IMR-90 (cell line): ENCODE measurements at regions not wholly inside any gene's neighbourhood (a gene's known extent, or its start where the extent isn't known, plus 50 kb on each side); places are given as distances from the start of the nearest gene placed in this dataset.

Experiments used
- CEBPB ChIP-seq: IDR thresholded peaks from 2 replicates; pipeline ENCODE4 v1.6.1; 2012; ENCODE audit warnings: low read depth, low read length, improper control_type of control experiment
- CHD1 ChIP-seq: IDR thresholded peaks from 2 replicates; pipeline ENCODE4 v1.6.1; 2012; ENCODE audit warnings: low read depth, low read length, improper control_type of control experiment
- CTCF ChIP-seq: conservative IDR thresholded peaks from 2 replicates; pipeline ENCODE4 v1.5.1; 2012; ENCODE audit warnings: mild to moderate bottlenecking, low read depth, low read length, improper control_type of control experiment
- ELK1 ChIP-seq: fragments of 150-350 bp; IDR thresholded peaks from 2 replicates; pipeline ENCODE4 v1.6.1; 2016; ENCODE audit warnings: low read depth, mild to moderate bottlenecking, low read length, moderate library complexity, borderline replicate concordance
- FOS ChIP-seq: fragments of 150-350 bp; IDR thresholded peaks from 2 replicates; pipeline ENCODE4 v1.6.1; 2016; ENCODE audit warnings: low read depth, low read length
- MAFK ChIP-seq: IDR thresholded peaks from 2 replicates; pipeline ENCODE4 v1.6.1; 2012; ENCODE audit warnings: low read depth, low read length, improper control_type of control experiment
- MAZ ChIP-seq: IDR thresholded peaks from 2 replicates; pipeline ENCODE4 v1.6.1; 2012; ENCODE audit warnings: low read depth, mild to moderate bottlenecking, low read length, improper control_type of control experiment, moderate library complexity, borderline replicate concordance
- NFE2L2 ChIP-seq: fragments of 150-350 bp; IDR thresholded peaks from 2 replicates; pipeline ENCODE4 v1.6.1; 2016; ENCODE audit warnings: low read depth, mild to moderate bottlenecking, low read length
- POLR2A ChIP-seq: IDR thresholded peaks from 2 replicates; pipeline ENCODE4 v1.6.1; 2012; ENCODE audit warnings: mild to moderate bottlenecking, low read depth, low read length
- RAD21 ChIP-seq: IDR thresholded peaks from 2 replicates; pipeline ENCODE4 v1.6.1; 2012; ENCODE audit warnings: low read length, improper control_type of control experiment
- RCOR1 ChIP-seq: IDR thresholded peaks from 2 replicates; pipeline ENCODE4 v1.6.1; 2012; ENCODE audit warnings: mild to moderate bottlenecking, low read length, improper control_type of control experiment; ENCODE audit not compliant: insufficient replicate concordance
- RFX5 ChIP-seq: IDR thresholded peaks from 2 replicates; pipeline ENCODE4 v1.8.0; 2012; ENCODE audit warnings: low read depth, mild to moderate bottlenecking, low read length, moderate library complexity
- SMC3 ChIP-seq: fragments of 150-350 bp; IDR thresholded peaks from 2 replicates; pipeline ENCODE4 v1.6.1; 2016; ENCODE audit warnings: low read depth, mild to moderate bottlenecking, antibody characterized with exemption, low read length, moderate library complexity
- TF ChIP-seq, protein P1 (sequence below): fragments of 150-350 bp; IDR thresholded peaks from 2 replicates; pipeline ENCODE4 v1.6.1; 2017; ENCODE audit warnings: mild to moderate bottlenecking, antibody characterized with exemption, low read length, low read depth

DNA sequence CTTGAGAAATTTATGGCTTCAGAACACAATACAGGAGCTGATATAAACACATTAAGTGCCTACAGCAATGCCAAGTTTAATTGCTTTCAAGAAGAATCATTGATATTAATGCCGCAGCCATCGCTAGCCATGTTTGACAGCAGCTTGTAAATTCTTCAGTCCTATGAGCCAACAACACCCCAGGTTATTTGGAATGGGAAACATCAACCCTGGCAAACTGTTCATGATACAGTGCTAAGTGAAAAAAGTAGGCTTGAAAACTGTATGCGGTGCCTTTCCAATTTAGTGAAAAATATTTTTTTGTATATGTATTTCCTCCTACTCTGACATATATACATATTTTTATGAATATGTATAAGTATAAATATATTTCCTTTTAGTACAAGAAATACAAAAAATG, 142.6 kb downstream of the CSNK2A3 start:
- TF ChIP-seq POLR2A, result no peak
- no peak for TF ChIP-seq RAD21
- no peak for TF ChIP-seq CTCF
- no peak for TF ChIP-seq MAZ
- TF ChIP-seq SMC3, result no peak
- TF ChIP-seq RFX5, result no peak
- no peak for TF ChIP-seq MAFK
- TF ChIP-seq, protein P1, sequence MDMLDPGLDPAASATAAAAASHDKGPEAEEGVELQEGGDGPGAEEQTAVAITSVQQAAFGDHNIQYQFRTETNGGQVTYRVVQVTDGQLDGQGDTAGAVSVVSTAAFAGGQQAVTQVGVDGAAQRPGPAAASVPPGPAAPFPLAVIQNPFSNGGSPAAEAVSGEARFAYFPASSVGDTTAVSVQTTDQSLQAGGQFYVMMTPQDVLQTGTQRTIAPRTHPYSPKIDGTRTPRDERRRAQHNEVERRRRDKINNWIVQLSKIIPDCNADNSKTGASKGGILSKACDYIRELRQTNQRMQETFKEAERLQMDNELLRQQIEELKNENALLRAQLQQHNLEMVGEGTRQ, result no peak
- TF ChIP-seq FOS, result no peak
- no peak for TF ChIP-seq CEBPB
- no peak for TF ChIP-seq RCOR1
- TF ChIP-seq NFE2L2, result no peak
- TF ChIP-seq CHD1, result no peak
- no peak for TF ChIP-seq ELK1
